ENCODE measurements at regions not wholly inside any gene's neighbourhood (a gene's known extent, or its start where the extent isn't known, plus 50 kb on each side); places are given as distances from the start of the nearest gene placed in this dataset.

DNA sequence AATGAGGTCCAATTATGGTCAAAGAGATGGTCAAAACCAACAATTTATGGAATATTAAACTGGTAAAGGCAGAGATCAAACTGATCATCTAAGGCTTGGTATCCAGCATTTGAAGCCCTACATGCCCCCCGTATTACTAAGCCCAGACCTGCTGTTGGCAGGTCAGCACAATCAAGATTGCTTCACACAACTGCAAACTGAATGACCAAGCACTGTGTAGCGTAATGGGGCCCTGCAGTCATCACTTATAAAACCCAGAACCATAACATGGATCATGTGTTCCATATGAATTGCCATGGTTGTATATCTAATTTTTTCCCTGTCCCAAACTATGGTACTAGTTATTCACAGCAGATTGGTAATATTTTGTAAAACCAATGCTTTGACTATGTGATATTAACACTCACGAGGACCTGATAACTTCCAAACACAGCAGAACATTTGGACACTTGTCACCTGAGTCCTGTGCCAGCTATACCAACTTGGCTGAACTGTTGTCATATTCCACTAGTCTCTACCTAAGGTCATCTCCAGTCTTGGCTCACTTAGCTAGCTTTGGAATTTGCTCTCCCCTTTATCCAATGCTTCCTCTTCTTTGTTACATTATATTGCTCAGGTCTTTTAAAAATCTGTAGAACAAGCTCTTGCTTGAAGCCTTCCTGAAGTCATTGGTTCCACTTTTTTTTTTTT is 81.7 kb upstream of the HMHB1 start:
- no peak for DNase-seq (ENCODE audit: low spot score)

- no peak for DNase-seq (ENCODE audit: low spot score)
Measured at GRCh38 chr5:143729334-143729946, 82.5 kb upstream of the HMHB1 start.

DNA sequence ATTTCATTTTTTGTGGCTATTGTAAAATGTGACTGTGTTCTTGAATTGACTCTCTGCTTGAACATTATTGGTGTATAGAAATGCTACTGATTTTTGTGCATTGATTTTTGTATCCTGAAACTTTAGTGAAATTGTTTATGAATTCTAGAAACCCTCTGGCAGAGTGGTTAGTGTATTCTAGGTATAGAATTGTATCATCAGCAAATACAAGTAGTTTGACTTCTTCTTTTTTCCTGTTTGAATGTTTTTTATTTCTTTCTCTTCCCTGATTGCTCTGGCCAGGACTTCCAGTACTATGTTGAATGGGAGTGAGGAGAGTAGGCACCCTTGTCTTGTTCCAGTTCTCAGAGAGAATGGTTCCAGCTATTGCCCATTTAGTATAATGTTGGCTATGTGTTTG is 88.8 kb upstream of the HMHB1 start:
- no peak for DNase-seq (ENCODE audit: low spot score)

DNA sequence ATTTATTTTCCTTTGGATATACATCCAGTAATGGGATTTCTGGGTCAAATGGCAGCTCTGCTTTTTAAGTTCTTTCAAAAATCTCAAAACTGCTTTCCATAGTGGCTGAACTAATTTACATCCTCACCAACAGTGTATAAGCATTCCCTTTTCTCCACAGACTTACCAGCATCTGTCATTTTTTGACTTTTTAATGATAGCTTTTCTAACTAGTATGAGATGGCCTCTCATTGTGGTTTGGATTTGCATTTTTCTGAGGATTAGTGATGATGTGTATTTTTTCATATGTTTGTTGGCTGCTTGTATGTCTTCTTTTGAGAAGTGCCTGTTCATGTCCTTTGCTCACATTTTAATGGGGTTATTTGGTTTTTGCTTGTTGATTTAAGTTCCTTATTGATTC is 90.0 kb upstream of the HMHB1 start:
- no peak for DNase-seq (ENCODE audit: low spot score)

- DNase-seq (ENCODE audit: low spot score), result no peak
Measured at GRCh38 chr5:143720689-143721088, 91.3 kb upstream of the HMHB1 start.

DNA sequence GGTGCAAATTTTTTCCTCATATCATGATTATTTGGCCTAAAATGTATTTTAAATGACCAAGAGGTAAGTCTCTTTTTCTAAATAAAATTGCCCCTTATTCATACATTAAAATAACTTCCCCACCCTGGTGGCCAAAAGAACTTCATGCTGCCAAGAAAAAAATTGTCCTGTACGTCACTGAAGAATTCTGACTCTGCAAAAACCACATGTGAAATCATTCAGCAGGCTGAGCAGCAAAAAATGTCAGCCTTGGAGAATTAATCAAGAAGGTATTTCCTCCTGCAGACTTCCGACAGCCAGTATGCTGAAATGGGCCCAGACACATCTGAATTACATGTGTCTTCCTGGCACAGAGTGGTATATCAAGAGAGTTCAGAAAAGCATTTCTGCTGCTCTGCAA is 94.6 kb upstream of the HMHB1 start:
- no peak for DNase-seq (ENCODE audit: low spot score)

DNA sequence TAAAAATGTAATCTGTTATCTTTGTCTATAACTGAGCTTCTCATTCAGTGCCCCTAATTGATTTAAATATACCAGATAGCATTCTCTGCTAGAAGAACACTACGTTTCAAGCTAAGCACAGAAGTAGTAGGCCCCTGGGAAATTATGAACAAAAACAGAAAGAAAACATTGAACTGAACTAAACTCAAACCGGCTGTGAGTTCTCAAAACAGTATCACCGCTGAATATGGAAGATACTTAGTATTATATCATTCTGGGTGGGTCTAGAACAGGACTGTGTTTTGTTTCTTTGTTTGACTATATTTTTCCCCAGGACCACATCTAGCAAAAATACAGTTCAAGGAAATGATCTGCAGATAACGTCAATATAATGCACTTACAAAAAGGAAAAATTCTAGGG is 95.1 kb upstream of the HMHB1 start:
- DNase-seq (ENCODE audit: low spot score), result no peak

DNA sequence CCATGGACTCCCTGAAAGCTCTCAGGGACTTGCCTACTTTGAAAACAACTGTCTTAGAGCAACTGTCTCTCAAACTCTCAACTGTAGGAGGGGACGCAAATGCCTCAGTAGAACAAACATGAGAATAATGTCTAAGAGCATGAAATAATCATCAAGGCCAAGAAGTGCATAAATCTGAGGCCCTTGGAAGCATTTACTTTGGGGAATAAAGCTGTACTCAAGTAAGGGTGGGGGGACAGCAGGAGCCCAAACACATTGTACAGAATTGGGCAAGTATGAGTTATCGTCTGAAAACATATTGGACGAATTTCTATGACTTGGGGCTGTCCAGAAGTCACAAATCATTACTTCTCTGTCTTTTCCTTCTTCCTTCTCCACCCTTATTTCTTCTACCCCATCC is 96.3 kb upstream of the HMHB1 start:
- DNase-seq (ENCODE audit: low spot score), result no peak

- DNase-seq (ENCODE audit: low spot score), result no peak
Measured at GRCh38 chr5:143714629-143715028, 97.3 kb upstream of the HMHB1 start.

DNA sequence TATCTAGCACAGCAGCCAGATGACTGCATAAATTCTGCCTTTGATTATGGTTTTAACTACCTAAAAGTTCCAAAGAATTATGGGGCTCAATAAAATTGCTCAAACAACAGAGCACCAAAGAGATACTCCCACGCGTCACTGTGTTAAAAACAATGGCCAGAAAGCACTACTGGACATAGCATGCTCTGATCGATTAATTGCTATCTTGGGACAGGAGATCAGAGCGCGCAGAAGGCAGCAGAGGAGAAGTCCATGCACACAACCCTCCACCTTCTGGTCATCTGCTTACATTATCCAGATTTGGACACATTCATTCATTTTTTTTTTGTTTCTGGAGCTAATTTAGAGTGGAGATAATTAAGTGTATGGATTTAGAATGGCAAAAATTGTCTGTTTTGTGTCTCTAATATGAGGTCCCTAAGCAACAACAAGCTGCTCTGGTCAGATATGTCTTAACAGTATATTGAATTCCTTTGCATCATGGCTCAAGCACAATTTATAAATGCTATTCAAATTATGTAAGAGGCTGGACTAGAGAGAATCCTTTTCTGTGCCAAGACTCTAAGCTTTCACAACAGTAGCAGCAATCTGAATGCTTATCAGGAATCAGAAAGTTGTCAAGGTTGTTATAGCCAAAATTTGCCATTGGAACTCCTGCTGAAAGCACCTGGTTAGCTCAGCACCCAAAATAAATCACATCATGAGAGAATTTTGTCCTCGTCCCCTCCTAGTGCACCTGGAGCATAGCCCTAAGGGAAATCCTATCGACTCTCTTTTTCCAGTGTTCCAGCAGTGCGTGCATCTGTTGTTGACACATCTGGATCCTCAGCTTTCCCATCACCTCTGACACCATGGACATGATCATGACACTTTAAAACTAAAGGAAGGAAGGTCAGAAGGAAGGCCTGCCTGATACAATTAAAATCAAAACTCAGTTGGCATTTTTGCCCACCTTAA is 98.6 kb upstream of the HMHB1 start:
- no peak for DNase-seq (ENCODE audit: low spot score)

GRCh38 chr5:143708672-143709071 is 103.3 kb upstream of the HMHB1 start:
- no peak for DNase-seq (ENCODE audit: low spot score)

DNA sequence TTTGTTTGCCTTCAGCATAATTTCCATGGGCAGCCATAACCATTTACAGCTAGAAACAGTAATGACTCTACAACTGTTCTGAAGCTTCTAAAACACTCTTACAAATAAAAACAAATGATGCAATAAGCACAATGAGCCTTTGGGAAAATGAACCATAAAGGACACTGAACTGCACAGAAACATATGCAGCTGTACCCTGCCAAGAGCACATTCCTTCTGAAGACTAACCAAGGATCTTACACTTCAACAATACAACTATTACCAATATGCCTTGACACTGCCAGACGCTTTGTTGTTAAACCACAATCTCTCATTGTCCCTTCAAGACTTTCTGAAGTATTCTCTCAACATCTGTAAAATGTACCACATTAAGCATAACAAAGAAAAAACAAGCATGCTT is 104.2 kb upstream of the HMHB1 start:
- DNase-seq (ENCODE audit: low spot score), result no peak

- DNase-seq (ENCODE audit: low spot score), result no peak
Measured at GRCh38 chr5:143705381-143705780, 106.6 kb upstream of the HMHB1 start.

DNA sequence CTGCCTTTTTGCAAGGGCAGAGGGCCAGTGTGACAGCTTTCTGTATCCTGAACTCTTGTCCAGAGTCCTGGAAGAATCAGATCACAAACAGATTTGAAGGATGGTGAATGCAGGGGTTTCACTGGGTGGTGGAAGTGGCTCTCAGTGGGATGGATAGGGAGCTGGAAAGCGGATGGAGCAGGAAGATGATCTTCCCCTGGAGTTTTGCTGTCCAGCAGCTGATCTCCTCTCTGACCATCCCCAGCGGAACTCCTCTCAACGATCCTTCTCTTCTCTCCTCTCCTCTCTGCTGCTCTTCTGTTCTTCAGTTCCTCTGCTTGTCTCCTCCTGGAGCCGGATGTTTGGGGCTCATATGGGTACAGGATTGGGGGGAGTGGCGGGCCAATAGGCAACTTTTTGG is 108.3 kb upstream of the HMHB1 start:
- no peak for DNase-seq (ENCODE audit: low spot score)

- no peak for DNase-seq (ENCODE audit: low spot score)
Measured at GRCh38 chr5:143701493-143701892, 110.5 kb upstream of the HMHB1 start.

DNA sequence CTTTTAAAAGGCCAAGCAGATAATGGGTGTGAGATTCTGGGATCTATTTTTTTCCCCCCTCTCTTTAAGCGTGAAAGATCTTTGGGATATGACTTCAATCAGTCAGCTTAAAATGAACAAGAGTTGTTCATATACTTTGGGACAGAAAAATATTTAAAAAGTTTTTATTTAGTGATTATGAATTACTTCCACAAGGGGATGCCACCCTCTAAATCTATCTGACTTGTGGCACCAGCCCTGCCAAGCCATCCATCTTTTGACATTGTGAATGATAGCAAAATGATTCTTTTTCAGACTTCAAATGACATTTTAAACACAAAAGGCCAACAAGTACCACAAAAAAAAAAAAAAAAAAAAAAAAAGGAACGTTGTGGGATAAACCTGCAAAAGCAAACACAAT is 111.0 kb upstream of the HMHB1 start:
- DNase-seq (ENCODE audit: low spot score), result no peak

DNA sequence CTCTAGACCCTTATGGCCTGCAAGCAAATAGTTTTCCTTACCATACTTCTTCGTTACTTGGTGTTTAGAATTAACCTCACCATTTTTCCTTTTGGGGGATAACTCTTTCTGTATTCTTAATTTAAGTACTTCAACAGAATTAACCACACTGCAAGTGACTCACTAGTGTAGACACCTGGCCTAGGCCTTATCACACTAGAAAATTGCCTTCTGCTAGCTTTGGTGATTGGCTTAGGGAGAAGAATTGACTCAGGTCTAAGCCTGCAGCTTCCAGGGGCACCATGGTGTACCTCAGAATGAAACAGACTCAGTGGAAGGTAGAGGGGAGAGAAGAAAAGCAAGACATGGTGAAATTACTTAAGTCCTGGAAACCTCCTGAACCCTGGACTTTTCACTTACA is 112.8 kb upstream of the HMHB1 start:
- DNase-seq (ENCODE audit: low spot score), result no peak

DNA sequence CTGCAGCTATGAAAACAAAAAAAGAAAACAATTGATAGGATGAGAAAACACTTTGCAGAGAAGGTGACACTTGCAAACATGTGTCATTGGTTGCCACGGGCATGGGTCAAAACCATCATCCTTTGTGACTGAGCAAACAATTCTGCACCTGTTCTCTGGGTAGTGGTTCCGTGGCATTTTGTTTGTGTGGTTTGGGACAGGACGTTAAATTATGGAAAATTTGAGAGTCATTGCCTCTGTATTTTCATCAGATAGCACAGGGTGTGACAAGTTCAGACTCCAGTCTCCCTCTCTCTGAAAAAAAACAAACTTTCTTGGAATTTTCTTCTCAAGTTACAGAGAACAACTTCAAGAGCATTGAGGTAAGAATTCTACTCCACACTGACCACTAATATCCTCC is 113.4 kb upstream of the HMHB1 start:
- no peak for DNase-seq (ENCODE audit: low spot score)

GRCh38 chr5:143696921-143697320 is 115.0 kb upstream of the HMHB1 start:
- DNase-seq (ENCODE audit: low spot score), result no peak

DNA sequence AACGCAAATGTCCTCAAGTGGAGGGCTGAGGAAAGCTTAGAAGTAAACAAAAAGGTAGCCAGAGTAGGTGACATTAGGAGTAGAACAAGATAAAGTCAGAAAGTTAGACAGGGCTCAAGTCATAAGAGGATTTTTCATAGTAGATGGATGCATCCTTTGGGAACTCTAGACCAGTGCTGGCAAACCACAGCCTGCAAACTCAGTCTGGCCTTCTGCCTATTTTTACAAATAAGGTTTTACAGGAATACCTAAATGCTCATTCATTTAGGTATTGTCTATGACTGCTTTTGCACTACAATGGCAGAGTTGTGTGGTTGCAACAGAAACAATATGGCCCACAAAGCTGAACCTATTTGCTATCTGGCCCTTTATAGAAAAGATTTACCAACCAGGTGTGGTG is 116.0 kb upstream of the HMHB1 start:
- no peak for DNase-seq (ENCODE audit: low spot score)

- DNase-seq (ENCODE audit: low spot score), result no peak
Measured at GRCh38 chr5:143695244-143695864, 116.6 kb upstream of the HMHB1 start.

DNA sequence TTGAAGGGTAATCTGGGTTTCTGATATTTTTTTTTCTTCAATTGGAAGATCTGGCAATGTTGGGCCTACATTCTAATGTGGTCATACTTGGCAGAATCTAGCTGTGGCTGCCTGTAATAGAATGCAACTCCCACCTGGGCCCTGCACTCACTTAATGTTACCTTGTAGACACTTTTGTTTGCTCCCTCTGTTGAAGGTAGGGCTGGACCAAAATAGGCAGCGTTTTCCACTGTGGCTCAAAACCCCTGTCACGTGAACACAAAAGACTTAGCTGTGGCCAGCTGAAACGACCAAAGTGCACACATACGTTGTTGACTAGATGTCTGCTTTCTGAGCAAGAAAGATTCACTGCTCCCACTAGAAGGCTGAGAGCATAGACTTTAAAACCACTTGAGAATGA is 117.6 kb upstream of the HMHB1 start:
- no peak for DNase-seq (ENCODE audit: low spot score)

Measured in ecto neural progenitor cell (in vitro differentiated cells).